WTC11 (cell line): ENCODE measurements at regions not wholly inside any gene's neighbourhood (a gene's known extent, or its start where the extent isn't known, plus 50 kb on each side); places are given as distances from the start of the nearest gene placed in this dataset.

Experiments
- ATAC-seq: fragments of 200-7000 bp; cut with Tn5 transposase; 2 replicates; pipeline ENCODE4 v1.10.0; 2021; ENCODE audit warnings: mild to moderate bottlenecking, moderate library complexity
- CTCF ChIA-PET: fragments of 300-600 bp; sonication (Branson Sonifier 250); formaldehyde crosslinking; loops from one replicate; lab custom pipeline; 2021; ENCODE audit warnings: antibody characterized with exemption; lab: Charles Lee
- POLR2A ChIA-PET: fragments of 350-600 bp; sonication (Branson Sonifier 250); formaldehyde crosslinking; loops from one replicate; lab custom pipeline; 2021; ENCODE audit warnings: antibody characterized with exemption; lab: Charles Lee
- DNase-seq: peaks from one replicate; pipeline ENCODE4 v3.0.0; 2021; ENCODE audit warnings: low spot score
- H3K27ac Mint-ChIP-seq: 2 replicates; pipeline ENCODE4 v1.8.0; 2021; ENCODE audit warnings: mixed read lengths
- H3K27me3 Mint-ChIP-seq: 2 replicates; pipeline ENCODE4 v1.8.0; 2021; ENCODE audit warnings: low read depth, mild to moderate bottlenecking, moderate library complexity, mixed read lengths
- H3K36me3 Mint-ChIP-seq: 2 replicates; pipeline ENCODE4 v1.8.0; 2021; ENCODE audit warnings: mixed read lengths
- H3K4me1 Mint-ChIP-seq: 2 replicates; pipeline ENCODE4 v1.8.0; 2022; ENCODE audit warnings: mixed read lengths
- H3K4me3 Mint-ChIP-seq: 2 replicates; pipeline ENCODE4 v1.8.0; 2021; ENCODE audit warnings: mild to moderate bottlenecking, moderate library complexity, mixed read lengths
- H3K9me3 Mint-ChIP-seq: 2 replicates; pipeline ENCODE4 v1.8.0; 2021; ENCODE audit warnings: mixed read lengths
- ATF1 ChIP-seq: sonication (generic); formaldehyde crosslinking; IDR thresholded peaks from 2 replicates; pipeline ENCODE4 v1.8.1; 2023; ENCODE audit warnings: mild to moderate bottlenecking, moderate library complexity, missing genetic modification reagents
- EMX1 ChIP-seq: fragments of 250-450 bp; sonication (Bioruptor Pico); IDR thresholded peaks from 2 replicates; pipeline ENCODE4 v1.8.0; 2021; ENCODE audit warnings: mild to moderate bottlenecking
- GABPB1 ChIP-seq: sonication (generic); formaldehyde crosslinking; IDR thresholded peaks from 2 replicates; pipeline ENCODE4 v1.8.1; 2023; ENCODE audit warnings: mild to moderate bottlenecking, missing genetic modification reagents
- HMGA2 ChIP-seq: fragments of 250-450 bp; sonication (Bioruptor Pico); IDR thresholded peaks from 2 replicates; pipeline ENCODE4 v1.4.0; 2021; ENCODE audit warnings: mild to moderate bottlenecking, moderate library complexity
- KAT7 ChIP-seq: sonication (generic); formaldehyde crosslinking; IDR thresholded peaks from 2 replicates; pipeline ENCODE4 v1.8.1; 2023; ENCODE audit warnings: missing genetic modification reagents, mild to moderate bottlenecking, borderline replicate concordance
- NFYB ChIP-seq: sonication (generic); formaldehyde crosslinking; conservative IDR thresholded peaks from 2 replicates; pipeline ENCODE4 v1.8.0; 2022; ENCODE audit warnings: low read depth, missing genetic modification reagents
- RORB ChIP-seq: fragments of 250-450 bp; sonication (Bioruptor Pico); IDR thresholded peaks from 2 replicates; pipeline ENCODE4 v1.9.0; 2021; ENCODE audit warnings: mild to moderate bottlenecking
- SOX15 ChIP-seq: fragments of 250-450 bp; sonication (Bioruptor Pico); IDR thresholded peaks from 2 replicates; pipeline ENCODE4 v1.9.0; 2021; ENCODE audit warnings: mild to moderate bottlenecking
- TCF7 ChIP-seq: sonication (generic); formaldehyde crosslinking; IDR thresholded peaks from 2 replicates; pipeline ENCODE4 v1.8.0; 2022; ENCODE audit warnings: mild to moderate bottlenecking, low read depth, missing genetic modification reagents, moderate library complexity
- ZNF121 ChIP-seq: sonication (generic); formaldehyde crosslinking; IDR thresholded peaks from 2 replicates; pipeline ENCODE4 v1.8.0; 2023; ENCODE audit warnings: missing genetic modification reagents
- TF ChIP-seq, protein P1 (sequence below): fragments of 250-450 bp; sonication (Bioruptor Pico); IDR thresholded peaks from 2 replicates; pipeline ENCODE4 v2.1.2; 2022; ENCODE audit warnings: mild to moderate bottlenecking, moderate library complexity
- TF ChIP-seq, protein P2 (sequence below): sonication (generic); formaldehyde crosslinking; IDR thresholded peaks from 2 replicates; pipeline ENCODE4 v1.8.0; 2023; ENCODE audit warnings: missing genetic modification reagents, mild to moderate bottlenecking, borderline replicate concordance
- TF ChIP-seq, protein P3 (sequence below): sonication (generic); formaldehyde crosslinking; conservative IDR thresholded peaks from 2 replicates; pipeline ENCODE4 v1.8.1; 2022; ENCODE audit warnings: mild to moderate bottlenecking, missing genetic modification reagents
- TF ChIP-seq, protein P4 (sequence below): fragments of 200-600 bp; IDR thresholded peaks from 2 replicates; pipeline ENCODE4 v1.8.0; 2022; ENCODE audit warnings: antibody characterized with exemption

DNA sequence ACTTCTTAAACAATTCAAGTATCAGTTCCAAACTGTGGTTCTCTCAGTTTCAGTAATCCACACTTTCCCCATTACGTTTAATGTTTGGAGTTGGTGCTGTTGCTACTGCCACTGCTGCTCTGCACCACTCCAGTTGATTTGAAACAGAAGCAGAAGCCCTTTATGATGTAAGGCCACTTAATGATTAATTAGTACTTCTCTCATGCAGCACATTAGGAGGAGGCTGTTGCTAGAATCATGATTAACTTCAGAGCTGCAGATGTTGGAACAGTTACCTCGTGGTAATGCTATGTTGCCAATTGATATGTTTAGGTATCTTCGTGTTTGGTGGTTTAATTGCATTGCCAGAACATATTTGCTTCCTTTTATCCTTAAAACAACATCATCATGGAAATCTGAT, 986.2 kb upstream of the CITED2 start:
- Mint-ChIP-seq H3K4me1 (no peaks in the 10 kb centered on the region), H3K27ac (no peak overlapping the region), H3K4me3 (no peak overlapping the region), H3K36me3 (peaks cover 30% of the 10 kb centered on the region), H3K9me3 (peaks cover 33% of the 10 kb centered on the region), H3K27me3 (no peaks in the 10 kb centered on the region)
- ATAC-seq (no peak), DNase-seq (no peak)
- ChIA-PET CTCF (no interaction called here), POLR2A (interaction anchor here (1.0 kb wide), 1 partner anchor 40 kb away, joined by 3 read pairs; no protein-coding TSS in a partner anchor)
- no peak for TF ChIP-seq KAT7 (CRISPR knock-in tag)
- TF ChIP-seq, protein P1, sequence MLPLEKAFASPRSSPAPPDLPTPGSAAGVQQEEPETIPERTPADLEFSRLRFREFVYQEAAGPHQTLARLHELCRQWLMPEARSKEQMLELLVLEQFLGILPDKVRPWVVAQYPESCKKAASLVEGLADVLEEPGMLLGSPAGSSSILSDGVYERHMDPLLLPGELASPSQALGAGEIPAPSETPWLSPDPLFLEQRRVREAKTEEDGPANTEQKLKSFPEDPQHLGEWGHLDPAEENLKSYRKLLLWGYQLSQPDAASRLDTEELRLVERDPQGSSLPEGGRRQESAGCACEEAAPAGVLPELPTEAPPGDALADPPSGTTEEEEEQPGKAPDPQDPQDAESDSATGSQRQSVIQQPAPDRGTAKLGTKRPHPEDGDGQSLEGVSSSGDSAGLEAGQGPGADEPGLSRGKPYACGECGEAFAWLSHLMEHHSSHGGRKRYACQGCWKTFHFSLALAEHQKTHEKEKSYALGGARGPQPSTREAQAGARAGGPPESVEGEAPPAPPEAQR (CRISPR knock-in tag): no peak
- TF ChIP-seq RORB (CRISPR knock-in tag): no peak
- TF ChIP-seq, protein P2, sequence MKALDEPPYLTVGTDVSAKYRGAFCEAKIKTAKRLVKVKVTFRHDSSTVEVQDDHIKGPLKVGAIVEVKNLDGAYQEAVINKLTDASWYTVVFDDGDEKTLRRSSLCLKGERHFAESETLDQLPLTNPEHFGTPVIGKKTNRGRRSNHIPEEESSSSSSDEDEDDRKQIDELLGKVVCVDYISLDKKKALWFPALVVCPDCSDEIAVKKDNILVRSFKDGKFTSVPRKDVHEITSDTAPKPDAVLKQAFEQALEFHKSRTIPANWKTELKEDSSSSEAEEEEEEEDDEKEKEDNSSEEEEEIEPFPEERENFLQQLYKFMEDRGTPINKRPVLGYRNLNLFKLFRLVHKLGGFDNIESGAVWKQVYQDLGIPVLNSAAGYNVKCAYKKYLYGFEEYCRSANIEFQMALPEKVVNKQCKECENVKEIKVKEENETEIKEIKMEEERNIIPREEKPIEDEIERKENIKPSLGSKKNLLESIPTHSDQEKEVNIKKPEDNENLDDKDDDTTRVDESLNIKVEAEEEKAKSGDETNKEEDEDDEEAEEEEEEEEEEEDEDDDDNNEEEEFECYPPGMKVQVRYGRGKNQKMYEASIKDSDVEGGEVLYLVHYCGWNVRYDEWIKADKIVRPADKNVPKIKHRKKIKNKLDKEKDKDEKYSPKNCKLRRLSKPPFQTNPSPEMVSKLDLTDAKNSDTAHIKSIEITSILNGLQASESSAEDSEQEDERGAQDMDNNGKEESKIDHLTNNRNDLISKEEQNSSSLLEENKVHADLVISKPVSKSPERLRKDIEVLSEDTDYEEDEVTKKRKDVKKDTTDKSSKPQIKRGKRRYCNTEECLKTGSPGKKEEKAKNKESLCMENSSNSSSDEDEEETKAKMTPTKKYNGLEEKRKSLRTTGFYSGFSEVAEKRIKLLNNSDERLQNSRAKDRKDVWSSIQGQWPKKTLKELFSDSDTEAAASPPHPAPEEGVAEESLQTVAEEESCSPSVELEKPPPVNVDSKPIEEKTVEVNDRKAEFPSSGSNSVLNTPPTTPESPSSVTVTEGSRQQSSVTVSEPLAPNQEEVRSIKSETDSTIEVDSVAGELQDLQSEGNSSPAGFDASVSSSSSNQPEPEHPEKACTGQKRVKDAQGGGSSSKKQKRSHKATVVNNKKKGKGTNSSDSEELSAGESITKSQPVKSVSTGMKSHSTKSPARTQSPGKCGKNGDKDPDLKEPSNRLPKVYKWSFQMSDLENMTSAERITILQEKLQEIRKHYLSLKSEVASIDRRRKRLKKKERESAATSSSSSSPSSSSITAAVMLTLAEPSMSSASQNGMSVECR (CRISPR knock-in tag): no peak

- Mint-ChIP-seq H3K27me3 (no peaks in the 10 kb centered on the region), H3K27ac (no peak overlapping the region), H3K4me1 (peaks cover 19% of the 10 kb centered on the region), H3K4me3 (no peak overlapping the region), H3K36me3 (no peaks in the 10 kb centered on the region), H3K9me3 (peaks cover 10% of the 10 kb centered on the region; the same call in 1 of the 2 replicates)
- TF ChIP-seq GABPB1 (CRISPR knock-in tag) (no peak), ZNF121 (CRISPR knock-in tag) (no peak)
- POLR2A ChIA-PET: no interaction called here
- ATAC-seq (no peak), DNase-seq (no peak)
- CTCF ChIA-PET: no interaction called here
Observed at GRCh38 chr6:140355476-140355875, 981.0 kb upstream of the CITED2 start.

DNA sequence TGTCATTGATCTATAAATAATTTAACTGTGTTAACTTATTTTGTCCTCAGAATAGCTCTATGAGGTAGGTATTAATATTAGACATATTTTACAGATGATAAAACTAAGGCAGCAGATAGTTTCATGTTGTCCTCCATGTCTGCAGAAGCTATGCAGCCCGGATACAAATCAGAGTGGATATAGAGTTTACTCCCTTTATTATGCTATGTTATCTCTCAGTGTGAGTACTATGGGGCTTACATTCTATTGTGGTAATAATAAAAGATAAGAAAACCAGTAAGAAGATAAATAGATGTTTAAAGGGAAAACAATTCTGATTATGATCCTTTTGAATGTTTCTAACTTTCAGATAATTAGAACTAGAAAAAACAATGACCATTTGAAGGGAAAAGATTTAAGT, 979.8 kb upstream of the CITED2 start:
- Mint-ChIP-seq H3K4me3 (no peak overlapping the region), H3K4me1 (peaks cover 26% of the 10 kb centered on the region), H3K36me3 (no peaks in the 10 kb centered on the region), H3K27me3 (no peaks in the 10 kb centered on the region), H3K27ac (no peak overlapping the region), H3K9me3 (peaks cover 10% of the 10 kb centered on the region; the same call in 1 of the 2 replicates)
- TF ChIP-seq, protein P3, sequence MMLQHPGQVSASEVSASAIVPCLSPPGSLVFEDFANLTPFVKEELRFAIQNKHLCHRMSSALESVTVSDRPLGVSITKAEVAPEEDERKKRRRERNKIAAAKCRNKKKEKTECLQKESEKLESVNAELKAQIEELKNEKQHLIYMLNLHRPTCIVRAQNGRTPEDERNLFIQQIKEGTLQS (CRISPR knock-in tag): no peak
- TF ChIP-seq TCF7: no peak
- no peak for TF ChIP-seq EMX1 (CRISPR knock-in tag)
- TF ChIP-seq NFYB (CRISPR knock-in tag): no peak
- no peak for TF ChIP-seq ATF1 (CRISPR knock-in tag)
- TF ChIP-seq HMGA2 (CRISPR knock-in tag): no peak
- TF ChIP-seq, protein P4, sequence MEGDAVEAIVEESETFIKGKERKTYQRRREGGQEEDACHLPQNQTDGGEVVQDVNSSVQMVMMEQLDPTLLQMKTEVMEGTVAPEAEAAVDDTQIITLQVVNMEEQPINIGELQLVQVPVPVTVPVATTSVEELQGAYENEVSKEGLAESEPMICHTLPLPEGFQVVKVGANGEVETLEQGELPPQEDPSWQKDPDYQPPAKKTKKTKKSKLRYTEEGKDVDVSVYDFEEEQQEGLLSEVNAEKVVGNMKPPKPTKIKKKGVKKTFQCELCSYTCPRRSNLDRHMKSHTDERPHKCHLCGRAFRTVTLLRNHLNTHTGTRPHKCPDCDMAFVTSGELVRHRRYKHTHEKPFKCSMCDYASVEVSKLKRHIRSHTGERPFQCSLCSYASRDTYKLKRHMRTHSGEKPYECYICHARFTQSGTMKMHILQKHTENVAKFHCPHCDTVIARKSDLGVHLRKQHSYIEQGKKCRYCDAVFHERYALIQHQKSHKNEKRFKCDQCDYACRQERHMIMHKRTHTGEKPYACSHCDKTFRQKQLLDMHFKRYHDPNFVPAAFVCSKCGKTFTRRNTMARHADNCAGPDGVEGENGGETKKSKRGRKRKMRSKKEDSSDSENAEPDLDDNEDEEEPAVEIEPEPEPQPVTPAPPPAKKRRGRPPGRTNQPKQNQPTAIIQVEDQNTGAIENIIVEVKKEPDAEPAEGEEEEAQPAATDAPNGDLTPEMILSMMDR: no peak
- TF ChIP-seq SOX15: no peak
- ChIA-PET CTCF (no interaction called here), POLR2A (no interaction called here)
- ATAC-seq: no peak
- no peak for DNase-seq
